ENCODE measurements at regions not wholly inside any gene's neighbourhood (a gene's known extent, or its start where the extent isn't known, plus 50 kb on each side); places are given as distances from the start of the nearest gene placed in this dataset.

- no peak overlapping the region for H3K4me3 Mint-ChIP-seq
- DNase-seq: no peak
- peaks cover 15% of the 10 kb centered on the region for H3K9me3 Mint-ChIP-seq
- H3K36me3 Mint-ChIP-seq (ENCODE audit: low read depth): no peaks in the 10 kb centered on the region
- H3K4me1 Mint-ChIP-seq: no peaks in the 10 kb centered on the region
- TF ChIP-seq CTCF (IDR thresholded peaks at IDR 0.05): no peak
- H3K27ac Mint-ChIP-seq: no peak overlapping the region
- no peaks in the 10 kb centered on the region for H3K27me3 Mint-ChIP-seq (ENCODE audit: low read depth, poor library complexity)
Observed at GRCh38 chr13:89255844-89256406, 1584.8 kb downstream of the SLITRK5 start.

- H3K27ac Mint-ChIP-seq: no peak overlapping the region
- no peaks in the 10 kb centered on the region for H3K4me1 Mint-ChIP-seq
- no peak for TF ChIP-seq CTCF (IDR thresholded peaks at IDR 0.05)
- H3K27me3 Mint-ChIP-seq (ENCODE audit: low read depth, poor library complexity): no peaks in the 10 kb centered on the region
- no peaks in the 10 kb centered on the region for H3K36me3 Mint-ChIP-seq (ENCODE audit: low read depth)
- H3K9me3 Mint-ChIP-seq: peaks cover 12% of the 10 kb centered on the region
- DNase-seq: no peak
- H3K4me3 Mint-ChIP-seq: no peak overlapping the region
Observed at GRCh38 chr13:89267734-89268133, 1596.6 kb downstream of the SLITRK5 start.

- DNase-seq: no peak
- H3K27me3 Mint-ChIP-seq (ENCODE audit: low read depth, poor library complexity): no peaks in the 10 kb centered on the region
- no peak overlapping the region for H3K27ac Mint-ChIP-seq
- H3K9me3 Mint-ChIP-seq: no peaks in the 10 kb centered on the region
- no peak overlapping the region for H3K4me3 Mint-ChIP-seq
- no peak for TF ChIP-seq CTCF (IDR thresholded peaks at IDR 0.05)
- H3K4me1 Mint-ChIP-seq: no peaks in the 10 kb centered on the region
- no peaks in the 10 kb centered on the region for H3K36me3 Mint-ChIP-seq (ENCODE audit: low read depth)
Observed at GRCh38 chr13:89269737-89270136, 1598.6 kb downstream of the SLITRK5 start.

GRCh38 chr13:89270736-89271135, 1599.6 kb downstream of the SLITRK5 start:
- Mint-ChIP-seq H3K4me3 (no peak overlapping the region), H3K4me1 (no peaks in the 10 kb centered on the region), H3K9me3 (no peaks in the 10 kb centered on the region), H3K36me3 (ENCODE audit: low read depth) (no peaks in the 10 kb centered on the region), H3K27me3 (ENCODE audit: low read depth, poor library complexity) (no peaks in the 10 kb centered on the region), H3K27ac (no peak overlapping the region)
- DNase-seq: no peak
- no peak for TF ChIP-seq CTCF (IDR thresholded peaks at IDR 0.05)

GRCh38 chr13:89279374-89279773, 1608.2 kb downstream of the SLITRK5 start:
- TF ChIP-seq CTCF (IDR thresholded peaks at IDR 0.05): no peak
- H3K4me1 Mint-ChIP-seq: peaks cover 11% of the 10 kb centered on the region
- DNase-seq: no peak
- no peaks in the 10 kb centered on the region for H3K9me3 Mint-ChIP-seq
- H3K4me3 Mint-ChIP-seq: no peak overlapping the region
- peaks cover 4% of the 10 kb centered on the region for H3K27me3 Mint-ChIP-seq (ENCODE audit: low read depth, poor library complexity)
- no peaks in the 10 kb centered on the region for H3K36me3 Mint-ChIP-seq (ENCODE audit: low read depth)
- peak overlapping the region; percentile 21 for H3K27ac Mint-ChIP-seq

- no peak overlapping the region for H3K27ac Mint-ChIP-seq
- no peak for TF ChIP-seq CTCF (IDR thresholded peaks at IDR 0.05)
- peaks cover 11% of the 10 kb centered on the region for H3K4me1 Mint-ChIP-seq
- H3K4me3 Mint-ChIP-seq: no peak overlapping the region
- no peaks in the 10 kb centered on the region for H3K9me3 Mint-ChIP-seq
- H3K36me3 Mint-ChIP-seq (ENCODE audit: low read depth): no peaks in the 10 kb centered on the region
- DNase-seq: no peak
- peaks cover 4% of the 10 kb centered on the region for H3K27me3 Mint-ChIP-seq (ENCODE audit: low read depth, poor library complexity)
Observed at GRCh38 chr13:89281331-89281730, 1610.2 kb downstream of the SLITRK5 start.
